HUES6 (cell line): ENCODE measurements at regions not wholly inside any gene's neighbourhood (a gene's known extent, or its start where the extent isn't known, plus 50 kb on each side); places are given as distances from the start of the nearest gene placed in this dataset.

Source experiments
- H3K27ac ChIP-seq: 2 replicates; pipeline ENCODE4 v1.7.0; 2013; ENCODE audit warnings: low read depth, mild to moderate bottlenecking, low read length, inconsistent platforms
- H3K27me3 ChIP-seq: 2 replicates; pipeline ENCODE4 v1.6.1; 2013; ENCODE audit warnings: low read length; ENCODE audit not compliant: control insufficient read depth, insufficient read depth
- H3K36me3 ChIP-seq: 2 replicates; pipeline ENCODE4 v1.6.1; 2013; ENCODE audit warnings: low read length; ENCODE audit not compliant: control insufficient read depth, insufficient read depth
- H3K4me1 ChIP-seq: 2 replicates; pipeline ENCODE4 v1.6.1; 2013; ENCODE audit warnings: low read length; ENCODE audit not compliant: control insufficient read depth, insufficient read depth
- H3K4me3 ChIP-seq: 2 replicates; pipeline ENCODE4 v1.5.1; 2013; ENCODE audit warnings: low read depth, low read length
- H3K9ac ChIP-seq: one replicate; pipeline ENCODE4 v1.6.1; 2013; ENCODE audit warnings: mild to moderate bottlenecking, low read length
- H3K9me3 ChIP-seq: 2 replicates; pipeline ENCODE4 v1.6.1; 2013; ENCODE audit warnings: low read depth, low read length; ENCODE audit not compliant: control insufficient read depth, insufficient read depth

DNA sequence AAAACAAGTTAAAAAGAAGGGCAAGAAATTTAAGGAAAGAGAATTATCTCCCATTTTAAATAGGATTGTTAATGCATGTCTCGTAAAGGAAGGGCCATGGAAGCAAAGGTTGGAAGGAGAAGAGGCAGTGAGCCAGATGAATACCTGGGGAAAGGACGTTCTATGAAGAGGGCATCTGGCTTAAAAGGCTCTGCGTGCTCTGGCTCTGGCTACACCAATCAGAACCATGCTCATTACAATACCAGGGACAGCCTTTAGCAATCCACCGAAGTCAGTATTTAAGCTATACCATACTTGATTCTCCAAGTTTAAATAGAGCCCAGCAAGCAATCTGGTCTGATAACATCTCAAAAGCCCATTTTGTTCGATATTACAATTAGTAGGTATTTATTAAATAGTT is 58.5 kb upstream of the C1orf87 start:
- Histone ChIP-seq H3K4me1 (no peaks in the 10 kb centered on the region), H3K27me3 (no peaks in the 10 kb centered on the region), H3K4me3 (no peak overlapping the region), H3K9ac (no peak overlapping the region), H3K9me3 (no peaks in the 10 kb centered on the region), H3K27ac (no peak overlapping the region), H3K36me3 (no peaks in the 10 kb centered on the region)

DNA sequence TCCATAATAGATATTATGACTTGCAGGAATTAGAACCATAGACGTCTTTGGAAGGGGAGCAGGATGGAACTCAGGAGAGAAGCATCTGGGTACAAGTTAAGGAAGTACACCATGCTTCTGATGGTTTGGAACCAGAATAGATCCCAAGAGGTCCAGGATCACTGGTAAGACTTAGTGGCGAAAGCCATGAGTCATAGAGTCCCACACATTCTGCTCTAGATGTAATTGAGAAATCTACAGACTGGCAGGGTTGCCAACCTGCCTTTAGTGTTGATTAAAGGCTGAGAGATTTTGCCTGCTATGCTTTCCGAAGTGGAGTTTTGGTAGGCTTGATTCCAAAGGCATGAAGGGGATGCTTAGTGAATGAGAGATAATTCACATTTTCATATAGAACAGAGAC is 57.1 kb upstream of the C1orf87 start:
- H3K27me3 ChIP-seq: no peaks in the 10 kb centered on the region
- no peaks in the 10 kb centered on the region for H3K36me3 ChIP-seq
- H3K27ac ChIP-seq: no peak overlapping the region
- no peaks in the 10 kb centered on the region for H3K4me1 ChIP-seq
- H3K4me3 ChIP-seq: no peak overlapping the region
- H3K9me3 ChIP-seq: no peaks in the 10 kb centered on the region
- H3K9ac ChIP-seq: no peak overlapping the region

DNA sequence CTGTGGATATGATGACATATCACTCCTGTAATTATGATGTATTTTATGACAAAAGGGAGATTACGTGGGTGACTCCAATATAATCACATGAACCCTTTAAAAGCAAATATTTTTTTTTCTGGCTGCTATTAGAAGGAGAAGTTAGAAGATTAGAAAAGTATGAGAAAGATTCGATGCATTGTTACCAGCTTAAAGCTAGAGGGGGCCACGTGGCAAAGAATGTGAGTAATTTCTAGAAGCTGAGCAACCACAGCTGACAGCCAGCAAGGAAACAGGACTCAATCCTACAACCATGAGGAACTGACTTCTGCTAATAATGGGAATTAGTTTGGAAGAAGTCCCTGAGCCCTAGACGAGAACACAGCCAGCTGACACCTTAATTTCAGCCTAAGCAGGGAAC is 56.3 kb upstream of the C1orf87 start:
- Histone ChIP-seq H3K9me3 (no peaks in the 10 kb centered on the region), H3K27ac (no peak overlapping the region), H3K4me1 (no peaks in the 10 kb centered on the region), H3K27me3 (no peaks in the 10 kb centered on the region), H3K36me3 (no peaks in the 10 kb centered on the region), H3K4me3 (no peak overlapping the region), H3K9ac (no peak overlapping the region)

DNA sequence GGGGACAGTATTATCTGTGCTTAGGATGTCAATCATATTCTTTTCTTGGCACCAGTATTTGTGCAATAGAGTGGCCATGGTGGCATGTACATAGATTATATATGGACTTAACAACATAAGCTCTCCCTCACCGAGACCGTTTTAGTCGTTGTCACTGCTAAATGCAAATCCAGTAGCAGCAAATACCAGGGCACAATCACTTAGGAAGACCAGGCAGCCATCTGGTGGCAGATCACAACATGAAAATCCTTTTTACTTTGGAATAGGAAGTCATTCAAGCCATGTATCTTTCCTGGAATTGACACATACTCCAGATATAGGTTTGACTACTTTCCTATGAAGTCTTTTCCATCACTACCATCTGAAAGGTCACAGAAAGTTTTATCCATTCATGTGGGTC is 53.2 kb upstream of the C1orf87 start:
- Histone ChIP-seq H3K4me3 (no peak overlapping the region), H3K27ac (no peak overlapping the region), H3K27me3 (no peaks in the 10 kb centered on the region), H3K4me1 (no peaks in the 10 kb centered on the region), H3K36me3 (no peaks in the 10 kb centered on the region), H3K9me3 (no peaks in the 10 kb centered on the region), H3K9ac (no peak overlapping the region)
